IPS-18a (cell line): ENCODE measurements at regions not wholly inside any gene's neighbourhood (a gene's known extent, or its start where the extent isn't known, plus 50 kb on each side); places are given as distances from the start of the nearest gene placed in this dataset.

Experiments
- H3K27ac ChIP-seq: one replicate; pipeline ENCODE4 v1.5.1; 2013; ENCODE audit warnings: low read length
- H3K27me3 ChIP-seq: one replicate; pipeline ENCODE4 v1.6.1; 2013; ENCODE audit warnings: mild to moderate bottlenecking, low read length; ENCODE audit not compliant: control insufficient read depth, insufficient read depth
- H3K36me3 ChIP-seq: one replicate; pipeline ENCODE4 v1.6.1; 2013; ENCODE audit warnings: low read depth, low read length; ENCODE audit not compliant: control insufficient read depth
- H3K4me1 ChIP-seq: one replicate; pipeline ENCODE4 v1.6.1; 2013; ENCODE audit warnings: low read depth, low read length; ENCODE audit not compliant: control insufficient read depth
- H3K4me3 ChIP-seq: one replicate; pipeline ENCODE4 v1.5.1; 2013; ENCODE audit warnings: low read length
- H3K9ac ChIP-seq: one replicate; pipeline ENCODE4 v1.6.1; 2013; ENCODE audit warnings: mild to moderate bottlenecking, low read length, moderate library complexity
- H3K9me3 ChIP-seq: one replicate; pipeline ENCODE4 v1.6.1; 2013; ENCODE audit warnings: low read depth, low read length; ENCODE audit not compliant: control insufficient read depth

DNA sequence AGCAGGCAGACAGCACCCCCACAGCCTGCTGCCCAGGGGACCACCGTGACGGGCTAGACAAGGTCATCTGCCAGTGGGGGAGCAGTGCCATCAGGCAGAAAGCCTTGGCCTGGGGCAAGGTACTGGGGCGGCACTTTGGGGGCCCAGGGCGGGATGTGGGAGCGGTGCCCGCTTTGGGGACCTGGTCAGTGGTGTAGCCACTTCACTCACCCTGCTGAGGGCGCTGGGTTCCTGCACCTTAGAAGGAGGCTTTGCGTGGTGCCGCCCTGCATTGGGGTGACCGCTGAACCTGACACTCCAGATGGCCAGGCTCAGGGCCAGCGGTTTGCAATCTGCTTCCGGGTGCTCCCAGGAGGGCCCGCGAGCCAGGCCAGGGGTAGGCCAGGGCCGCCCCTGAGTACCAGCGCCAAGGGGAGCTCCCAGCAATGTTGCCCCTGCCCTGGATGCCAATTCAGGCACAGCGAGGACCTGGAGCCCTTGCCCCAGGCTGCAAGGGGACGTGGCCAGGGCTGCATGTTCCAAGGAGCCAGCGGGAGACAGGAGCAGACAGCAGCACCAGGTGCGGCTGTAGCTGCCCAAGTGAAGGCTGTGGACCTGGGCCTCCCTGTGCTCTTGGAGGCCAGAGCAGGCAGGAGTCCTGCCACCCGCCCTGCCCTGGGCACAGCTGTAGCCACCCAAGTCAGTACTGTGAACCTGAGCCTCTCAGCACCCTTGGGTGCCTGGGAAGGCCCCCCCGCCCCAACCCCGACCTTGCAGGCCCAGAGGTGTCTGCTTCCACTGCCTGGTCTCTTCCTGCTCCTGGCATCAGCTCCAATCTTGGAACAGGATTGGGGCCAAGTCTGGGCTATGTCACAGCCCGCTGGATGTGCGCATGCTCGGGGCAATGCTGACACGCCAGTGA lies 550.7 kb downstream of the SLC6A15 start:
- no peaks in the 10 kb centered on the region for H3K27me3 ChIP-seq
- H3K4me3 ChIP-seq, result no peak overlapping the region
- no peak overlapping the region for H3K9ac ChIP-seq
- no peak overlapping the region for H3K27ac ChIP-seq
- no peaks in the 10 kb centered on the region for H3K4me1 ChIP-seq
- no peaks in the 10 kb centered on the region for H3K36me3 ChIP-seq
- H3K9me3 ChIP-seq, result no peaks in the 10 kb centered on the region

DNA sequence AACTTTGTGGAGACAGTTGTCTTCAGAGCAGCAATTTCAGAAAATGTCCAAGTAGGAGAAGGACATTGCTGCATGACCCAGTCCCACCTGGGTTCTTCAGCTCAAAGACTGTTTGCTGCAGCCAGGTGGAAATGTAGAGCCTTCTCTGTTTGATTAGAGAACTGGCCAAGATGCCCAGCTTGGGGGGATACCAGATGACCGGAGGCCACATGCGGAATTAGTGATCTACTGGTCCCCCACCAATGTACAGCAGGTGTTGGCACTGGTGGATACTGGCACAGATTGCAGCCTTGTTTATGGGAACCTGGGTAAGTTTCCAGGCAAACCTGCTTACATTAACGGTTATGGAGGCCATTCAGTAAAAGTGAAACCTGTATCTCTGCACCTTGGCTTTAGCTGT lies 555.3 kb downstream of the SLC6A15 start:
- Histone ChIP-seq H3K27ac (no peak overlapping the region), H3K4me1 (no peaks in the 10 kb centered on the region), H3K36me3 (no peaks in the 10 kb centered on the region), H3K27me3 (no peaks in the 10 kb centered on the region), H3K4me3 (no peak overlapping the region), H3K9me3 (no peaks in the 10 kb centered on the region), H3K9ac (no peak overlapping the region)

DNA sequence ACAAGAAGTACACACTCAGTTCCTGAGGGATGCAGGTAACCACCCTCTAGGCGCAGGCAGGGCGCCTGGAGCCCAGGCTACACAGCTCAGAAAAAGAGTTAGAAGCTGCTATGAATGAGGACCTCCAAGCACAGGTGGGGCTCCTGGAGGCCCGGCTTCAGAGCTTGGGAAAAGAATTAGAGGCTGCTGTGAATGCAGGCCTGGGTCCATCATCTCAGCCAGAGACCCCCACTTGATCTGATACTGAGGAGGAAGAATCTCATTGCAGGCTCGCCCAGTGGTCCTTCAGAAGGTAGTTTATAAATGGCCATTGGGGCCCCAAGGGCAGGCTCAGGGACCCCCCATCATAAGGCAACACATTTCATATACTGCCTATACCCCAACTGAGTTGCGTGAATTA lies 556.4 kb downstream of the SLC6A15 start:
- H3K9me3 ChIP-seq, result no peaks in the 10 kb centered on the region
- H3K9ac ChIP-seq, result no peak overlapping the region
- no peaks in the 10 kb centered on the region for H3K27me3 ChIP-seq
- H3K27ac ChIP-seq, result no peak overlapping the region
- no peak overlapping the region for H3K4me3 ChIP-seq
- no peaks in the 10 kb centered on the region for H3K36me3 ChIP-seq
- no peaks in the 10 kb centered on the region for H3K4me1 ChIP-seq

DNA sequence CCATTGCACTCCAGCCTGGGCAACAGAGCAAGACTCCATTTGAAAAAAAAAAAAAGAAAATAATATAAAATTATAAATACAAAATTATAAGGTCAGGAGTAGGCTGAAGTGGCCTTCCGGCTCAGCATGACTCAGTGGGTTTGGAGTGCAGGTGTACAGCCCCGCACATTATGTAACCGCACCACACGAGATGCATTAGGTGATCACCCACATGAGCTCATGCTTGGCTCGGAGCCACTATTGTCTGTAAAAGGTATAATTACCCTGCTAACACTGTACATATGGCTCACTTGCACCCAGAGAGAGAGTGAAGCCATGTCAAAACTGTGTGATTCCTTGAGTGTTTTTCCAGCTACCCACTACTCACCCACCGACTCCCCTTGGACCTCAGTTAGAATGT lies 557.0 kb downstream of the SLC6A15 start:
- Histone ChIP-seq H3K9me3 (no peaks in the 10 kb centered on the region), H3K27me3 (no peaks in the 10 kb centered on the region), H3K4me1 (no peaks in the 10 kb centered on the region), H3K9ac (no peak overlapping the region), H3K27ac (no peak overlapping the region), H3K4me3 (no peak overlapping the region), H3K36me3 (no peaks in the 10 kb centered on the region)

DNA sequence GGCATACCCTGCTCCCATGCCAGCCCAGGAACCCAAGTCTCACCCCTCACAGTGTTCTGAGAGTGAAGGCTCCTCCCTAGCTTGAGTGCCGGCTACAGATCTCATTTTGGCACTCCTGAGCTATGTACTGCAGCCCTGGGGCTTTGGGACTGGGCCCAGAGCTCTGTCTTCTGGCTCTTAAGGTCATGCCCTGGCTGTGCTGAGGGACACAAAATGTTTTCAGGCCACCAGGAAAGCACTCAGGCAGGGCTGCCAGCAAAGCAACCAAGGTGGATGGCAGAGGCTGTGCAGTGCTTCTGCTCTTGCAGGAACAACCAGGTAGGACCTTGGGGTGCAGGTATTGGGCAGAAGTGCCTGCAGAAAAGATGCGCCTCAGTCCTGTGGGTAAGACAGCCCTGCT lies 564.0 kb downstream of the SLC6A15 start:
- no peaks in the 10 kb centered on the region for H3K36me3 ChIP-seq
- H3K4me1 ChIP-seq, result no peaks in the 10 kb centered on the region
- H3K9ac ChIP-seq, result no peak overlapping the region
- no peak overlapping the region for H3K27ac ChIP-seq
- H3K4me3 ChIP-seq, result no peak overlapping the region
- no peaks in the 10 kb centered on the region for H3K9me3 ChIP-seq
- H3K27me3 ChIP-seq, result no peaks in the 10 kb centered on the region

DNA sequence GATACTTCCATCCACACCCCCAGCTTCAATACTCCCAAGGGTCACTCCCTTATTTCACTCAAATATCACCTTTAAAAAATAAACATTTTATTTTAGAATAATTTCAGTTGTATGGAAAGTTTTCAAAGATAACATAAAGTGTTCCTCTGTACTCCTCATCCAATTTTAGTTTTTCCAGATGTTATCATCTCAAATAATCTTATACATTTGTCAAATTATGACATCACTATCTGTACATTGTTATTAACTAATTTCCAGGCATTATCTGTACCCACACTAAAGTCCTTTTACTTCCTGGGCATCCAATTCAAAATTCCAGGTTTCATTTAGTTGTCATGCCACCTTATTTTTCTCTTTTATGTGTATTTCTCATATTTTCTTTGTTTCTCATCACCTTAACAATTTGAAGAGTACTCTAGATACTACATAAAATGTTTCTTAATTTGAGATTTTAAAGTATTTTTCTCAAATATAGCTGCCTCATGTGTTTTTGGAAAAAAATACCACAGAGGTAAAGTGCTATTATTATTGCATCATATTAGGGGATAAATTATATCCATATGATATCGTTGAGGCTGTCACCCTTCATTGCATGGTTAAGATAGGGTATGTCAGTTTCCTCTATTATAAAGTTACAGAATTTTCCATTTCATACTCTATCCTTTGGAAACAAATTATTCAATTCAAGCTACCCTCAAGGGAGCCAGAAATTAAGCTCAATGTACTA lies 571.0 kb downstream of the SLC6A15 start:
- H3K4me1 ChIP-seq, result no peaks in the 10 kb centered on the region
- no peaks in the 10 kb centered on the region for H3K9me3 ChIP-seq
- H3K9ac ChIP-seq, result no peak overlapping the region
- H3K36me3 ChIP-seq, result no peaks in the 10 kb centered on the region
- no peaks in the 10 kb centered on the region for H3K27me3 ChIP-seq
- no peak overlapping the region for H3K4me3 ChIP-seq
- no peak overlapping the region for H3K27ac ChIP-seq

DNA sequence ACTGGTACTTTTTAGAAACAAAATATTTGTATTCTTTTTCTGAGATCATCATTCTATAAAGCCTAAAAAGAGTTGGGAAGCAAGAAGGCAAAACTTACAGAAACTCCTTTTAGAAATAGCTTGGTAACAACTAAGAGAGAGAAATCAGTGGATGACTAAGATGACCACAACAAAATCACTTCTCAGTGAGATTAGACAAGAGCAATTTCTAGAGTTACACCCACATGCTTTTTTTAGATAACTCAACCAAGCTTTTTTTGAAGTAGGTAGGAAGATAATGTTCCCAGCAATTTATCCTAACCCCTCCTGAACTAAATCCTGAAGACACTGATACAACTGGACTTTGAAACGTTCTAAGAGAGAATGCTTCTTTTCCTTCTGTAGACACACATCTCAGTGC lies 576.4 kb downstream of the SLC6A15 start:
- H3K9ac ChIP-seq, result no peak overlapping the region
- H3K36me3 ChIP-seq, result no peaks in the 10 kb centered on the region
- H3K27me3 ChIP-seq, result no peaks in the 10 kb centered on the region
- H3K4me3 ChIP-seq, result no peak overlapping the region
- H3K27ac ChIP-seq, result no peak overlapping the region
- H3K9me3 ChIP-seq, result no peaks in the 10 kb centered on the region
- no peaks in the 10 kb centered on the region for H3K4me1 ChIP-seq

DNA sequence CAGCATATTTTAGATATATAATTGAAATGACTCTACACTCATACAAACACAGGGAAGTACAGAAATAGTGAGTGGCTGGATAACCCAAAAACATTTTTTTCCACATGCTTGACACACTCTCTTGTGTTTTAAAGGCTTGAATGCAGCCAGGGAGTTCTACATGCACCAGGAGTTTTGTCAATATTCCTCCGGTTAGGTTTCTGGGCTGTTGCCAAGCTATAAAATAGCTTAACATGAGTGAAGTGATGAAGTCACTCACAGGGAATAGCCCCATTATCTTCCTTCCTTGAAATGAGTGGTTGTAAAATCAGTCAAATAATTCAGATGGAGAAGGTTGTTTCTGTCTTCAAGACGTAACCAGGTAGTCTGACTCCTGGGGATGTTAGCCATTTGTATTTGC lies 582.7 kb downstream of the SLC6A15 start:
- Histone ChIP-seq H3K27me3 (no peaks in the 10 kb centered on the region), H3K4me1 (peaks cover 5% of the 10 kb centered on the region), H3K4me3 (no peak overlapping the region), H3K27ac (no peak overlapping the region), H3K36me3 (no peaks in the 10 kb centered on the region), H3K9me3 (no peaks in the 10 kb centered on the region), H3K9ac (no peak overlapping the region)

DNA sequence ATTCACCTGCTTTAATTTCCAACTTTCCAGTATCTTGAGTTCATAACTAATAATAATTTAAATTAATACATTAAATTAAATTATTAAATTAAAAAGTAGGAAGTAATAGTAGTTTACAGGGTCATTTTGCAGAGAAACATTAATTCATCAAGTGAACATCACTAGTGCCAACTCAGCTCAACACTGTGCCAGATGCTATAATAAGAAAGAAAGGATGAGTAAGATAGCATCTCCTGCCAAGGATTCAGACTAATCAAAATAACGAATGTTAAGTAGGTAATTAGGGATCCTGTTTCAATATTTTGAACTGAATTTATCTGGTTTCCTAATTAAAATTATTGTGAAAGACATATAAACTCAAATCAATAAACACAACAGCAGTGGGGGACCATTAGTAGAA lies 596.7 kb downstream of the SLC6A15 start:
- Histone ChIP-seq H3K4me1 (no peaks in the 10 kb centered on the region), H3K36me3 (no peaks in the 10 kb centered on the region), H3K9me3 (no peaks in the 10 kb centered on the region), H3K27me3 (no peaks in the 10 kb centered on the region), H3K27ac (no peak overlapping the region), H3K4me3 (no peak overlapping the region), H3K9ac (no peak overlapping the region)

DNA sequence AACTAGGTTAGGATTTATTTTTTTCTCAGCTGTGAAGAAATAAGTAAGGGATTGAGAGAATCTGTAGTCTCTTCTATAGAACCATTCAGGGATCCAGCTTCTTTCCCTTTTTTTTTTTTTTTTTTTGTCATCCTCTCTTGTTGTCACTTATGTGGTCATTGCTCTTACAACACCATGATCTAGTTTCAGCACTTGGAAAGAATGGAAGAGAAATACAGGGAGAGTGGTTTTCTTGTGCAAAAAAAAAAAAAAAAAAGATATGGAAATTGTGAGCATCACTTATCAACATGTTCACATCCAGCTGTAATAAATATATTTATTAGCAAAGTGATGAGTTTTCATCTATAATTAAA lies 599.3 kb downstream of the SLC6A15 start:
- Histone ChIP-seq H3K27me3 (no peaks in the 10 kb centered on the region), H3K4me1 (no peaks in the 10 kb centered on the region), H3K36me3 (no peaks in the 10 kb centered on the region), H3K4me3 (no peak overlapping the region), H3K9ac (no peak overlapping the region), H3K9me3 (no peaks in the 10 kb centered on the region), H3K27ac (no peak overlapping the region)

DNA sequence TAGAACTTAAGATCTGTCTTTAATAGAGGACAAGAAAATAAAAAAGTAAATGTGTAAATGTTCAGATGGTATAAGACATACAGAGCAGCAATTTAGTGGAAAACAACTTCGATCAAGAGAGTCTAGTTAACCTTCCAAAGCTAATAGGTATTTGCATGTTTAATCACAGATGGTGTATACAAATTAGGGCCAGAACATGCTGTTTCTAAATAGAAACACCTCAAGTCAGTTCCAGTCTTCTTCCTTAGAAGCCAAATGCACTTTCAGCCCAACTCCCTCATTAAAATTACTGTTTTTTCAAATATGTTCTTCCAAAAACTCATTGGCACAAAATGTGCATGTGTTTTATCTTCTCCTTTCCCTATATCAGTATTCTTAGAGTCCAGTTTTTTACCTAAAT lies 604.4 kb downstream of the SLC6A15 start:
- H3K36me3 ChIP-seq, result no peaks in the 10 kb centered on the region
- H3K4me1 ChIP-seq, result no peaks in the 10 kb centered on the region
- H3K9ac ChIP-seq, result no peak overlapping the region
- H3K9me3 ChIP-seq, result no peaks in the 10 kb centered on the region
- H3K27ac ChIP-seq, result no peak overlapping the region
- H3K27me3 ChIP-seq, result no peaks in the 10 kb centered on the region
- H3K4me3 ChIP-seq, result no peak overlapping the region

DNA sequence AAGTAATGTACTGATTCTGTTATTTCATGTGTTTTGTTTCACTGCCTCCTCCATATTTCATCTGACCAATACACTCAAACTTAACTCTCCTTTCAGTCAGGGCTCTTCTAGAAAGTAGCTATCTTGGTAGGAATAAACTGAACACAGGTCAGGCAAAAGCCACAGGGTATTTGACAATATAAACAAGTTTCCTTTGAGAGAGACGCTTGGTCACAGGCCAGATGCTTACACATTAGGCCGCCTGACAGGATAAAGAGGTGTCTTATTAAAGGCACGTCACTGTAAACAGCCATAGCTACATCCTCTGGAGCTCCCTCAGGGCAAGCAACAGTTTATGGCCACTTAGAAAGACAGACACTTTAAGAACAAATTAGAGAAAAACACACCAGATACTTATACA lies 607.5 kb downstream of the SLC6A15 start:
- no peaks in the 10 kb centered on the region for H3K27me3 ChIP-seq
- no peak overlapping the region for H3K4me3 ChIP-seq
- H3K4me1 ChIP-seq, result no peaks in the 10 kb centered on the region
- no peak overlapping the region for H3K9ac ChIP-seq
- H3K9me3 ChIP-seq, result no peaks in the 10 kb centered on the region
- no peaks in the 10 kb centered on the region for H3K36me3 ChIP-seq
- H3K27ac ChIP-seq, result no peak overlapping the region
